ENCODE measurements at regions not wholly inside any gene's neighbourhood (a gene's known extent, or its start where the extent isn't known, plus 50 kb on each side); places are given as distances from the start of the nearest gene placed in this dataset.

DNA sequence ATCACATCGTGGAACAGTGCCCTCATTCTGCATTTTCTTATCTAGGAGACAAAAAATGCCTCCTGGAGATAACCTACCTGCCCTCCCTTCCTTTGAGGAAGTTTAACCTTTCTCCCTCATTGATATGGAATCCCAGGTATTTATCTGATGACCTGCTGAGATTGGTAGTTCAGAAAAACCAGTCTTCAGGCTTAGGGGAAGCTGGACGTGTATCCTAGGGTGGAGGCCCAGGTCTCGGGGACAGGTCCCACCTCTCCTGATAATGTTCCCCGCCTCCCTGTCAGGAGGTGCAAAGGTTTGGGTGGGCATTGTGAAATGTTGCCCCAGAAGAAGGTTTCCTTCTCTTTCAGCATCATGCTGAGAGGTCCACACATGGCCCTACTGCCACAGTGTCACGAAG, 186.9 kb upstream of the NAV2 start:
- no peak for TF ChIP-seq CTCF (IDR thresholded peaks at IDR 0.05)
- TF ChIP-seq POLR2A (IDR thresholded peaks at IDR 0.05), result no peak
- TF ChIP-seq POLR2AphosphoS5 (IDR thresholded peaks at IDR 0.05), result no peak
- no peak for TF ChIP-seq EP300 (IDR thresholded peaks at IDR 0.05; ENCODE audit: low read depth)

Data from transverse colon (tissue), 4 donors.